IMR-90 (cell line): ENCODE measurements at regions not wholly inside any gene's neighbourhood (a gene's known extent, or its start where the extent isn't known, plus 50 kb on each side); places are given as distances from the start of the nearest gene placed in this dataset.

Experiments
- ATAC-seq: fragments of 200-7000 bp; cut with Tn5 transposase; 2 replicates; pipeline ENCODE4 v1.9.1; 2020; ENCODE audit warnings: low read depth, mild to moderate bottlenecking, moderate library complexity
- BruUV-seq: library from RNA; stranded (reverse); fragments of 400-500 nt; replicated peaks from 2 replicates; lab custom pipeline; 2021; lab: Mats Ljungman, UMichigan
- CTCF ChIA-PET: fragments of 300-600 bp; formaldehyde crosslinking; extraction: SDS; loops from one replicate; lab custom pipeline; 2021; ENCODE audit warnings: antibody characterized with exemption; lab: Yijun Ruan, JAX
- POLR2A ChIA-PET: fragments of 300-600 bp; sonication (Branson Sonifier 250); formaldehyde crosslinking; loops from one replicate; lab custom pipeline; 2022; ENCODE audit warnings: antibody characterized with exemption; ENCODE audit not compliant: unreplicated experiment; lab: Charles Lee
- DNase-seq: peaks from one replicate; pipeline ENCODE4 v3.0.0; 2013
- H2AFZ ChIP-seq: replicated peaks from 2 replicates; pipeline ENCODE3; 2013; ENCODE audit warnings: low read length, mild to moderate bottlenecking; ENCODE audit not compliant: poor library complexity
- H2AK5ac ChIP-seq: 2 replicates; pipeline ENCODE4 v1.6.1; 2013; ENCODE audit warnings: low read depth, low read length, inconsistent platforms
- H2AK9ac ChIP-seq: replicated peaks from 2 replicates; pipeline ENCODE3; 2013; ENCODE audit warnings: mild to moderate bottlenecking, low read depth, low read length, moderate library complexity; ENCODE audit not compliant: poor library complexity
- H2BK120ac ChIP-seq: 2 replicates; pipeline ENCODE4 v1.6.1; 2013; ENCODE audit warnings: low read depth, low read length, inconsistent platforms
- H2BK15ac ChIP-seq: 3 replicates; pipeline ENCODE4 v1.6.1; 2013; ENCODE audit warnings: low read depth, low read length, inconsistent platforms
- H2BK20ac ChIP-seq: 2 replicates; pipeline ENCODE4 v1.6.1; 2013; ENCODE audit warnings: low read depth, mild to moderate bottlenecking, inconsistent platforms, low read length, moderate library complexity
- H2BK5ac ChIP-seq: 2 replicates; pipeline ENCODE4 v1.6.1; 2013; ENCODE audit warnings: mild to moderate bottlenecking, low read depth, low read length, inconsistent platforms; ENCODE audit not compliant: poor library complexity, severe bottlenecking
- H3K14ac ChIP-seq: replicated peaks from 2 replicates; pipeline ENCODE4 v1.6.1; 2013; ENCODE audit warnings: low read depth, low read length, inconsistent platforms
- H3K18ac ChIP-seq: 2 replicates; pipeline ENCODE4 v1.6.1; 2013; ENCODE audit warnings: low read depth, low read length, control low read depth
- H3K23ac ChIP-seq: 2 replicates; pipeline ENCODE4 v1.6.1; 2013; ENCODE audit warnings: low read depth, low read length, inconsistent platforms
- H3K27ac ChIP-seq: 2 replicates; pipeline ENCODE4 v1.5.1; 2013; ENCODE audit warnings: mild to moderate bottlenecking, control low read depth, low read length; ENCODE audit not compliant: insufficient read depth
- H3K27me3 ChIP-seq: 2 replicates; pipeline ENCODE4 v1.6.1; 2013; ENCODE audit warnings: low read length; ENCODE audit not compliant: control insufficient read depth, insufficient read depth
- H3K36me3 ChIP-seq: 2 replicates; pipeline ENCODE4 v1.6.1; 2013; ENCODE audit warnings: low read length, mixed read lengths; ENCODE audit not compliant: control insufficient read depth, insufficient read depth
- H3K4ac ChIP-seq: 2 replicates; pipeline ENCODE4 v1.6.1; 2013; ENCODE audit warnings: low read depth, low read length, inconsistent platforms
- H3K4me1 ChIP-seq: 2 replicates; pipeline ENCODE4 v1.6.1; 2013; ENCODE audit warnings: low read length, mixed read lengths; ENCODE audit not compliant: control insufficient read depth, insufficient read depth
- H3K4me2 ChIP-seq: 2 replicates; pipeline ENCODE4 v1.6.1; 2013; ENCODE audit warnings: low read depth, mild to moderate bottlenecking, control low read depth, low read length, moderate library complexity
- H3K4me3 ChIP-seq: 2 replicates; pipeline ENCODE4 v1.5.1; 2013; ENCODE audit warnings: low read depth, mild to moderate bottlenecking, control low read depth, low read length, moderate library complexity; ENCODE audit not compliant: insufficient read depth
- H3K56ac ChIP-seq: 2 replicates; pipeline ENCODE4 v1.6.1; 2013; ENCODE audit warnings: low read length, inconsistent platforms; ENCODE audit not compliant: insufficient read depth; ENCODE audit errors: extremely low read depth
- H3K79me1 ChIP-seq, 2 experiments: 2 replicates each; pipeline ENCODE4 v1.6.1; 2013; ENCODE audit warnings: low read length in 2 of 2, inconsistent platforms in 1 of 2, low read depth in 1 of 2
- H3K9ac ChIP-seq: 2 replicates; pipeline ENCODE4 v1.6.1; 2013; ENCODE audit warnings: low read depth, low read length, control low read depth
- H3K9me1 ChIP-seq: 2 replicates; pipeline ENCODE4 v1.6.1; 2013; ENCODE audit warnings: low read length, inconsistent platforms; ENCODE audit not compliant: insufficient read depth
- H3K9me3 ChIP-seq: 2 replicates; pipeline ENCODE4 v1.6.1; 2013; ENCODE audit warnings: low read length; ENCODE audit not compliant: control insufficient read depth, insufficient read depth
- H4K20me1 ChIP-seq: 2 replicates; pipeline ENCODE4 v1.6.1; 2013; ENCODE audit warnings: low read length, inconsistent platforms; ENCODE audit not compliant: insufficient read depth
- H4K5ac ChIP-seq: 2 replicates; pipeline ENCODE4 v1.6.1; 2013; ENCODE audit warnings: mild to moderate bottlenecking, low read depth, low read length, control low read depth
- H4K8ac ChIP-seq, 2 experiments: 2 replicates each; pipeline ENCODE4 v1.6.1; 2013; ENCODE audit warnings: low read depth in 2 of 2, low read length in 2 of 2, control low read depth in 1 of 2, inconsistent platforms in 1 of 2
- H4K91ac ChIP-seq: 2 replicates; pipeline ENCODE4 v1.6.1; 2013; ENCODE audit warnings: low read depth, low read length, inconsistent platforms; ENCODE audit not compliant: insufficient read depth
- BHLHE40 ChIP-seq: fragments of 150-350 bp; IDR thresholded peaks from 2 replicates; pipeline ENCODE4 v1.6.1; 2016; ENCODE audit warnings: mild to moderate bottlenecking, low read depth, low read length
- CEBPB ChIP-seq: IDR thresholded peaks from 2 replicates; pipeline ENCODE4 v1.6.1; 2012; ENCODE audit warnings: low read depth, low read length, improper control_type of control experiment
- CHD1 ChIP-seq: IDR thresholded peaks from 2 replicates; pipeline ENCODE4 v1.6.1; 2012; ENCODE audit warnings: low read depth, low read length, improper control_type of control experiment
- FOS ChIP-seq: fragments of 150-350 bp; IDR thresholded peaks from 2 replicates; pipeline ENCODE4 v1.6.1; 2016; ENCODE audit warnings: low read depth, low read length
- MAFK ChIP-seq: IDR thresholded peaks from 2 replicates; pipeline ENCODE4 v1.6.1; 2012; ENCODE audit warnings: low read depth, low read length, improper control_type of control experiment
- MAZ ChIP-seq: IDR thresholded peaks from 2 replicates; pipeline ENCODE4 v1.6.1; 2012; ENCODE audit warnings: low read depth, mild to moderate bottlenecking, low read length, improper control_type of control experiment, moderate library complexity, borderline replicate concordance
- MXI1 ChIP-seq: IDR thresholded peaks from 2 replicates; pipeline ENCODE4 v1.6.1; 2012; ENCODE audit warnings: low read depth, mild to moderate bottlenecking, low read length, moderate library complexity, borderline replicate concordance
- NFE2L2 ChIP-seq: fragments of 150-350 bp; IDR thresholded peaks from 2 replicates; pipeline ENCODE4 v1.6.1; 2016; ENCODE audit warnings: low read depth, mild to moderate bottlenecking, low read length
- POLR2A ChIP-seq: IDR thresholded peaks from 2 replicates; pipeline ENCODE4 v1.6.1; 2012; ENCODE audit warnings: mild to moderate bottlenecking, low read depth, low read length
- RAD21 ChIP-seq: IDR thresholded peaks from 2 replicates; pipeline ENCODE4 v1.6.1; 2012; ENCODE audit warnings: low read length, improper control_type of control experiment
- RCOR1 ChIP-seq: IDR thresholded peaks from 2 replicates; pipeline ENCODE4 v1.6.1; 2012; ENCODE audit warnings: mild to moderate bottlenecking, low read length, improper control_type of control experiment; ENCODE audit not compliant: insufficient replicate concordance
- RFX5 ChIP-seq: IDR thresholded peaks from 2 replicates; pipeline ENCODE4 v1.8.0; 2012; ENCODE audit warnings: low read depth, mild to moderate bottlenecking, low read length, moderate library complexity
- SMC3 ChIP-seq: fragments of 150-350 bp; IDR thresholded peaks from 2 replicates; pipeline ENCODE4 v1.6.1; 2016; ENCODE audit warnings: low read depth, mild to moderate bottlenecking, antibody characterized with exemption, low read length, moderate library complexity
- WGBS, 2 experiments: methylation state at CpG; one replicate each; pipeline versions ENCODE4 v1.1.5 to v1.1.7; 2013; ENCODE audit warnings: missing lambda C conversion rate in 2 of 2; ENCODE audit not compliant: insufficient read length in 1 of 2; ENCODE audit errors: extremely low coverage in 2 of 2; 5-methylcytosine and 5-hydroxymethylcytosine counted together
- dilution Hi-C: fragments of 300-500 bp; cut with HindIII; formaldehyde crosslinking; loops from one replicate; pipeline ENCODE4 v1.14.3; 2018; ENCODE audit warnings: low sequenced_read_pairs; ENCODE audit not compliant: unreplicated experiment
- in situ Hi-C: fragments of 300-500 bp; cut with MboI; formaldehyde crosslinking; loops from 3 replicates; pipeline ENCODE4 v1.14.3; 2019; ENCODE audit warnings: low sequenced_read_pairs, inconsistent platforms, mixed read lengths
- intact Hi-C: fragments of 100-400 bp; cut with micrococcal nuclease; formaldehyde crosslinking; loops from 2 replicates; pipeline ENCODE4 v1.10.0; 2022
- TF ChIP-seq, protein P1 (sequence below): fragments of 150-350 bp; IDR thresholded peaks from 2 replicates; pipeline ENCODE4 v1.6.1; 2016; ENCODE audit warnings: low read depth, mild to moderate bottlenecking, low read length, moderate library complexity, borderline replicate concordance
- TF ChIP-seq, protein P2 (sequence below): fragments of 150-350 bp; IDR thresholded peaks from 2 replicates; pipeline ENCODE4 v1.6.1; 2017; ENCODE audit warnings: mild to moderate bottlenecking, antibody characterized with exemption, low read length, low read depth
- TF ChIP-seq, protein P3 (sequence below): conservative IDR thresholded peaks from 2 replicates; pipeline ENCODE4 v1.5.1; 2012; ENCODE audit warnings: mild to moderate bottlenecking, low read depth, low read length, improper control_type of control experiment

DNA sequence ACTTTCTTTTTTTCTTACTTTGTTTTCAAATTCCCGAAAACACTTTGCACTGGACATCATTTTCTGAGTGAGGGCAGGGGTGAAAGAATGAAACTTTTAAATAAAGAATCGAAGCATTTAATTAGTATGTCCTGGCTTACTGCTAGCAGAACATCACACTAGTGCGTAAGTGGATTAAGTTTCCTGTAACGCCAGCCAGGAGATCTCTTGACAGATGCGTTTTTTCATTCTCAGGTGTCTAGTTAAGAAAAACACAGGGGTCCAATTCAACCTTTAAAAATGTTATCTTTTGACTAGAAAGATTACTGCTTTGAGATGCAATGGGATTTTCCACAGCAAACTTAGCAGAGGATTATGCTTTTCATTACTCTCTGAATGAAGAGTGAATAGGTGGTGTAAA lies 858.8 kb upstream of the EPHA7 start:
- TF ChIP-seq MXI1 (no peak), CEBPB (no peak), MAFK (no peak), POLR2A (no peak), NFE2L2 (no peak), BHLHE40 (no peak), CHD1 (no peak), SMC3 (no peak), RFX5 (no peak), FOS (no peak), MAZ (no peak), RCOR1 (no peak), RAD21 (no peak)
- TF ChIP-seq, protein P1, sequence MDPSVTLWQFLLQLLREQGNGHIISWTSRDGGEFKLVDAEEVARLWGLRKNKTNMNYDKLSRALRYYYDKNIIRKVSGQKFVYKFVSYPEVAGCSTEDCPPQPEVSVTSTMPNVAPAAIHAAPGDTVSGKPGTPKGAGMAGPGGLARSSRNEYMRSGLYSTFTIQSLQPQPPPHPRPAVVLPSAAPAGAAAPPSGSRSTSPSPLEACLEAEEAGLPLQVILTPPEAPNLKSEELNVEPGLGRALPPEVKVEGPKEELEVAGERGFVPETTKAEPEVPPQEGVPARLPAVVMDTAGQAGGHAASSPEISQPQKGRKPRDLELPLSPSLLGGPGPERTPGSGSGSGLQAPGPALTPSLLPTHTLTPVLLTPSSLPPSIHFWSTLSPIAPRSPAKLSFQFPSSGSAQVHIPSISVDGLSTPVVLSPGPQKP: no peak
- TF ChIP-seq, protein P2, sequence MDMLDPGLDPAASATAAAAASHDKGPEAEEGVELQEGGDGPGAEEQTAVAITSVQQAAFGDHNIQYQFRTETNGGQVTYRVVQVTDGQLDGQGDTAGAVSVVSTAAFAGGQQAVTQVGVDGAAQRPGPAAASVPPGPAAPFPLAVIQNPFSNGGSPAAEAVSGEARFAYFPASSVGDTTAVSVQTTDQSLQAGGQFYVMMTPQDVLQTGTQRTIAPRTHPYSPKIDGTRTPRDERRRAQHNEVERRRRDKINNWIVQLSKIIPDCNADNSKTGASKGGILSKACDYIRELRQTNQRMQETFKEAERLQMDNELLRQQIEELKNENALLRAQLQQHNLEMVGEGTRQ: no peak
- TF ChIP-seq, protein P3, sequence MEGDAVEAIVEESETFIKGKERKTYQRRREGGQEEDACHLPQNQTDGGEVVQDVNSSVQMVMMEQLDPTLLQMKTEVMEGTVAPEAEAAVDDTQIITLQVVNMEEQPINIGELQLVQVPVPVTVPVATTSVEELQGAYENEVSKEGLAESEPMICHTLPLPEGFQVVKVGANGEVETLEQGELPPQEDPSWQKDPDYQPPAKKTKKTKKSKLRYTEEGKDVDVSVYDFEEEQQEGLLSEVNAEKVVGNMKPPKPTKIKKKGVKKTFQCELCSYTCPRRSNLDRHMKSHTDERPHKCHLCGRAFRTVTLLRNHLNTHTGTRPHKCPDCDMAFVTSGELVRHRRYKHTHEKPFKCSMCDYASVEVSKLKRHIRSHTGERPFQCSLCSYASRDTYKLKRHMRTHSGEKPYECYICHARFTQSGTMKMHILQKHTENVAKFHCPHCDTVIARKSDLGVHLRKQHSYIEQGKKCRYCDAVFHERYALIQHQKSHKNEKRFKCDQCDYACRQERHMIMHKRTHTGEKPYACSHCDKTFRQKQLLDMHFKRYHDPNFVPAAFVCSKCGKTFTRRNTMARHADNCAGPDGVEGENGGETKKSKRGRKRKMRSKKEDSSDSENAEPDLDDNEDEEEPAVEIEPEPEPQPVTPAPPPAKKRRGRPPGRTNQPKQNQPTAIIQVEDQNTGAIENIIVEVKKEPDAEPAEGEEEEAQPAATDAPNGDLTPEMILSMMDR: no peak
- no peak overlapping the region for H4K91ac ChIP-seq
- CTCF ChIA-PET: no interaction called here
- H2AK9ac ChIP-seq: no peak overlapping the region
- no peak overlapping the region for H3K23ac ChIP-seq
- BruUV-seq: no TSS peak
- no peaks in the 10 kb centered on the region for H3K9me1 ChIP-seq
- no peaks in the 10 kb centered on the region for H3K9me3 ChIP-seq
- H3K79me1 ChIP-seq: no peaks in the 10 kb centered on the region
- H3K4me3 ChIP-seq: no peak overlapping the region
- no peak overlapping the region for H3K27ac ChIP-seq
- no peak for ATAC-seq
- H2BK5ac ChIP-seq: no peak overlapping the region
- H2BK120ac ChIP-seq: no peak overlapping the region
- no peak overlapping the region for H4K8ac ChIP-seq
- DNase-seq: no peak
- dilution Hi-C loops: no loop called here
- no peak overlapping the region for H3K18ac ChIP-seq
- WGBS, 2 experiments: no CpG with 5 or more reads among the region's 5 CpGs
- no peak overlapping the region for H3K4me2 ChIP-seq
- H3K56ac ChIP-seq: no peak overlapping the region
- no peak overlapping the region for H3K9ac ChIP-seq
- H3K4me1 ChIP-seq: no peaks in the 10 kb centered on the region
- H3K27me3 ChIP-seq: no peaks in the 10 kb centered on the region
- H4K5ac ChIP-seq: no peak overlapping the region
- intact Hi-C loops: no loop called here
- H2BK15ac ChIP-seq: no peak overlapping the region
- H3K14ac ChIP-seq: no peak overlapping the region
- H3K36me3 ChIP-seq: no peaks in the 10 kb centered on the region
- no peak overlapping the region for H2AK5ac ChIP-seq
- in situ Hi-C loops: no loop called here
- no peak overlapping the region for H2AFZ ChIP-seq
- no peak overlapping the region for H2BK20ac ChIP-seq
- H4K20me1 ChIP-seq: no peaks in the 10 kb centered on the region
- POLR2A ChIA-PET: no interaction called here
- no peak overlapping the region for H3K4ac ChIP-seq
